ENCODE measurements at regions not wholly inside any gene's neighbourhood (a gene's known extent, or its start where the extent isn't known, plus 50 kb on each side); places are given as distances from the start of the nearest gene placed in this dataset.

DNA sequence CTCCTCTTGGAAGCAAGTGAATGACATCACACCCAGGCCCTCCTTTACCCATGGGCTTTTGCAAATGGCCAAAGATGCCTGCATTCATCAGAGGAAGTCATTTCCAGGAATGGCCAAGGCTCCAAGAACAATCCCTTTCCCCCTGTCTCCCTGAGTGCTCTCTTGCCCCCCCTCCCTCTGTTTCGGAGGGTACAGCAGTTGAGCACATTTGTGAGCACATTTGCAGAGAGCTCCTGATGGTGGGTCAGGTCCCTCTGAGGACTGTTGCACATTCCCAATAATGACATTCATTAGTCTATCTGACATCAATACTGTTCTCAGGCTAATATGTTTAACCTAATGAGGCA, 113.4 kb downstream of the MATN1 start:
- no peaks in the 10 kb centered on the region for H3K36me3 ChIP-seq (ENCODE audit: control insufficient read depth in 2 of 2, insufficient read depth in 2 of 2, low read length in 2 of 2)
- H3K4me3 ChIP-seq (ENCODE audit: low read length in 2 of 2): no peak overlapping the region
- no peaks in the 10 kb centered on the region for H3K4me1 ChIP-seq (ENCODE audit: control insufficient read depth, insufficient read depth, low read length)
- no peak overlapping the region for H3K27ac ChIP-seq (ENCODE audit: low read length)
- H3K27me3 ChIP-seq (ENCODE audit: control insufficient read depth in 1 of 2, insufficient read depth in 2 of 2, low read length in 2 of 2): peaks cover 4 to 7% of the 10 kb centered on the region in 2 donors
- no peak overlapping the region for H3K9ac ChIP-seq (ENCODE audit: low read length in 2 of 2)
- no peaks in the 10 kb centered on the region for H3K9me3 ChIP-seq (ENCODE audit: control insufficient read depth in 2 of 2, low read length in 2 of 2)

DNA sequence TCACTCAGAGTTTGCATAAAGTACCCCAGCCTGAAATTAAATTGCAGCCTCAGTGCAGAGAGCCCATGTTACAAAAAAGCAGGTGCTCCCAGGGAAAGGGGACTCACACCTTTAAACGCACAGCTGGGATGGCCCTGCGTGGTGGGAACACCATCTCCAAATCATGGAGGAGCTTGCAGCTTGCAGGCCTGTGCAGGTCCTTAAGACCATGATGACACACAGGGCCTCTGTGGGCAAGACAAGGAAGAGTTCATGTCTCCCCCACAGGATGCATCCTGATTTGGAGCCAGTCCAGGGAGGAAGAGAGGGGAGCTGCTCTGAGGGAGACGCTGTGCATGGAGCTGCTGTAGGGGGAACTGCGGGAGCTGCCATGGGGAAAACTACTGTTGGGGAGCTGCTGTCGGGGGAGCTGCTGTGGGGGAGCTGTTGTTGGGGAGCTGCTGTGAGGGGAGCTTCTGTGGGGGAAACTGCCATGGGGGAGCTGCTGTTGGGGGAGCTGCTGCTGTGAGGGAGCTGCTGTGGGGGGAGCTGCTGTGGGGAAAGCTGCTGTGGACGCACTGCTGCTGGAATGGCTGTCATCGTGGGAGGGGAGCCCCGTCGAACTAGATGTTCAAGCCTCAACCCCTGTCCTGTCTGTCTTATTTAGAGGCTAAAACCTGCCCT, 113.9 kb downstream of the MATN1 start:
- Histone ChIP-seq H3K36me3 (ENCODE audit: control insufficient read depth in 2 of 2, insufficient read depth in 2 of 2, low read length in 2 of 2) (no peaks in the 10 kb centered on the region), H3K4me3 (ENCODE audit: low read length in 2 of 2) (no peak overlapping the region), H3K27me3 (ENCODE audit: control insufficient read depth in 1 of 2, insufficient read depth in 2 of 2, low read length in 2 of 2) (peaks cover 4 to 7% of the 10 kb centered on the region in 2 donors), H3K4me1 (ENCODE audit: control insufficient read depth, insufficient read depth, low read length) (no peaks in the 10 kb centered on the region), H3K9ac (ENCODE audit: low read length in 2 of 2) (no peak overlapping the region), H3K27ac (ENCODE audit: low read length) (no peak overlapping the region), H3K9me3 (ENCODE audit: control insufficient read depth in 2 of 2, low read length in 2 of 2) (no peaks in the 10 kb centered on the region)

GRCh38 chr1:30607723-30608122, 115.7 kb downstream of the MATN1 start:
- peaks cover 4 to 7% of the 10 kb centered on the region in 2 donors for H3K27me3 ChIP-seq (ENCODE audit: control insufficient read depth in 1 of 2, insufficient read depth in 2 of 2, low read length in 2 of 2)
- no peak overlapping the region for H3K9ac ChIP-seq (ENCODE audit: low read length in 2 of 2)

DNA sequence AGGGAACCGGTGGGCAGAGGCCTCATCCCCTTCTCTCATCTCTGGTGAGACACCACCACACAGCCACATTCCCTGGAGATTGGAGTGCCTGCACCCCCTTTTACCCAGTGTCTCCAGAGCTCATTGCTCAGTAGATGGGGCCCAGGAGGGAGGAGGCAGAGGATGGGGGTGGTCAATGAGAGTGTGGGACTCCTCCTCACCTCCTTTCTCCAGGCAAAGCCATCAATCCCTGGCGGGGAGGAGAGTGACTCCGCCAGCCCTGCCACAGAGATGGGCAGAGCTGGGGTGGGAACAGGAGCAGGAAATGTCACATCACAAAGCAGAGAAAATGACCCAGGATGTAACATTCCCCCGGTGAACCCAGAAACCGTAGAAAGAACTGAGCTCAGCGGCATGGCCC, 117.2 kb downstream of the MATN1 start:
- Histone ChIP-seq H3K9me3 (ENCODE audit: control insufficient read depth in 2 of 2, low read length in 2 of 2) (peaks cover 0 to 3% of the 10 kb centered on the region in 2 donors), H3K4me3 (ENCODE audit: low read length in 2 of 2) (no peak overlapping the region), H3K4me1 (ENCODE audit: control insufficient read depth, insufficient read depth, low read length) (no peaks in the 10 kb centered on the region), H3K36me3 (ENCODE audit: control insufficient read depth in 2 of 2, insufficient read depth in 2 of 2, low read length in 2 of 2) (no peaks in the 10 kb centered on the region), H3K27ac (ENCODE audit: low read length) (no peak overlapping the region), H3K9ac (ENCODE audit: low read length in 2 of 2) (no peak overlapping the region), H3K27me3 (ENCODE audit: control insufficient read depth in 1 of 2, insufficient read depth in 2 of 2, low read length in 2 of 2) (peaks cover 4 to 7% of the 10 kb centered on the region in 2 donors)

More at GRCh38 chr1:30607723-30608122, 115.7 kb downstream of the MATN1 start:
- Histone ChIP-seq H3K4me3 (ENCODE audit: low read length in 2 of 2) (no peak overlapping the region), H3K27ac (ENCODE audit: low read length) (no peak overlapping the region), H3K4me1 (ENCODE audit: control insufficient read depth, insufficient read depth, low read length) (no peaks in the 10 kb centered on the region), H3K9me3 (ENCODE audit: control insufficient read depth in 2 of 2, low read length in 2 of 2) (peaks cover 0 to 3% of the 10 kb centered on the region in 2 donors), H3K36me3 (ENCODE audit: control insufficient read depth in 2 of 2, insufficient read depth in 2 of 2, low read length in 2 of 2) (no peaks in the 10 kb centered on the region)

- Histone ChIP-seq H3K9ac (ENCODE audit: low read length in 2 of 2) (no peak overlapping the region), H3K36me3 (ENCODE audit: control insufficient read depth in 2 of 2, insufficient read depth in 2 of 2, low read length in 2 of 2) (no peaks in the 10 kb centered on the region), H3K27me3 (ENCODE audit: control insufficient read depth in 1 of 2, insufficient read depth in 2 of 2, low read length in 2 of 2) (peaks cover 4 to 7% of the 10 kb centered on the region in 2 donors), H3K27ac (ENCODE audit: low read length) (no peak overlapping the region), H3K4me1 (ENCODE audit: control insufficient read depth, insufficient read depth, low read length) (no peaks in the 10 kb centered on the region), H3K9me3 (ENCODE audit: control insufficient read depth in 2 of 2, low read length in 2 of 2) (peaks cover 0 to 3% of the 10 kb centered on the region in 2 donors), H3K4me3 (ENCODE audit: low read length in 2 of 2) (no peak overlapping the region)
Measured at GRCh38 chr1:30605441-30605920, 117.9 kb downstream of the MATN1 start.

- H3K9me3 ChIP-seq (ENCODE audit: control insufficient read depth in 2 of 2, low read length in 2 of 2): peaks cover 0 to 3% of the 10 kb centered on the region in 2 donors
- no peak overlapping the region for H3K4me3 ChIP-seq (ENCODE audit: low read length in 2 of 2)
- no peaks in the 10 kb centered on the region for H3K36me3 ChIP-seq (ENCODE audit: control insufficient read depth in 2 of 2, insufficient read depth in 2 of 2, low read length in 2 of 2)
- no peak overlapping the region for H3K9ac ChIP-seq (ENCODE audit: low read length in 2 of 2)
- H3K27me3 ChIP-seq (ENCODE audit: control insufficient read depth in 1 of 2, insufficient read depth in 2 of 2, low read length in 2 of 2): peaks cover 6 to 7% of the 10 kb centered on the region in 2 donors
- no peak overlapping the region for H3K27ac ChIP-seq (ENCODE audit: low read length)
- H3K4me1 ChIP-seq (ENCODE audit: control insufficient read depth, insufficient read depth, low read length): no peaks in the 10 kb centered on the region
Measured at GRCh38 chr1:30604801-30605440, 118.5 kb downstream of the MATN1 start.

GRCh38 chr1:30603081-30603858, 120.1 kb downstream of the MATN1 start:
- Histone ChIP-seq H3K9ac (ENCODE audit: low read length in 2 of 2) (no peak overlapping the region), H3K9me3 (ENCODE audit: control insufficient read depth in 2 of 2, low read length in 2 of 2) (peaks cover 0 to 3% of the 10 kb centered on the region in 2 donors), H3K36me3 (ENCODE audit: control insufficient read depth in 2 of 2, insufficient read depth in 2 of 2, low read length in 2 of 2) (no peaks in the 10 kb centered on the region), H3K27ac (ENCODE audit: low read length) (no peak overlapping the region), H3K4me1 (ENCODE audit: control insufficient read depth, insufficient read depth, low read length) (no peaks in the 10 kb centered on the region), H3K27me3 (ENCODE audit: control insufficient read depth in 1 of 2, insufficient read depth in 2 of 2, low read length in 2 of 2) (peaks cover 7 to 11% of the 10 kb centered on the region in 2 donors), H3K4me3 (ENCODE audit: low read length in 2 of 2) (no peak overlapping the region)

DNA sequence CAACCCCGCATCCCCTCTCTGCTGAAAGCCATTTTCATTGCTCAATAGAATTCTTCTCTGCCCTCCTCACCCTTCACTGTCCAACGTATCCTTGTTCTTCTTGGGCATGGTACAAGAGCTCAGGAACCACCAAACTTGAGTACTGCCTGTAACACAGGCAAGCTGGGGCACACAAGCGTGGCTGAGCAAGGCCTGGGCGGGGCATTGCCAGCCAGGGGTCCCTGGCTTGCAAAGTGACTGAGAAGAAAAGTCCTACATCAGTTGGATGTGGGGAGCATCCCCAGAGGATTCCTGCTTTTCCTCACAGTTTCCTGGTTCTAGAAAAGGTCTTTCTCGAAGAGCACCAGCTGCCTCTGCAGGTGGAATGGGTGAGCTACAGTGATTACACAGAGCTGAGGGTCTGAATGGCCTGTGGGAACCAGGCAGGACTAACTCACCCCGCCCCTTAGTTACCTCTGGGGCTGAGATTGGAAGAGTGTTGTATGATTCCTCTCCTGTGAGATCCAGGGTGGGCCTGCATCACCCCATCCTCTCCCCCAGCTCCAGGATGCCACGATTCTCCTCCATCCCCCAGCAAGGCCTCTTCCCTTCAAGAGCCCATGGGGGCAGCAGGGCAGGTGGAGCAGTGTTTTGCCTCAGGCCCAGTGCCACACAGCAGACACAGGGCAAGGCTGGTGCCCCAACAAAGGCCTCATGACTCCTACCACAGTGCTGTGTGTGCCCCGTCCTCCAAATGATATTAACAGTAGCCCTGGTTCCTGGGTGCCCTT, 121.9 kb downstream of the MATN1 start:
- Histone ChIP-seq H3K4me1 (ENCODE audit: control insufficient read depth, insufficient read depth, low read length) (no peaks in the 10 kb centered on the region), H3K27ac (ENCODE audit: low read length) (no peak overlapping the region), H3K9me3 (ENCODE audit: control insufficient read depth in 2 of 2, low read length in 2 of 2) (peaks cover 0 to 3% of the 10 kb centered on the region in 2 donors), H3K36me3 (ENCODE audit: control insufficient read depth in 2 of 2, insufficient read depth in 2 of 2, low read length in 2 of 2) (no peaks in the 10 kb centered on the region), H3K9ac (ENCODE audit: low read length in 2 of 2) (no peak overlapping the region), H3K4me3 (ENCODE audit: low read length in 2 of 2) (no peak overlapping the region), H3K27me3 (ENCODE audit: control insufficient read depth in 1 of 2, insufficient read depth in 2 of 2, low read length in 2 of 2) (peaks cover 0 to 11% of the 10 kb centered on the region in 2 donors)

- H3K27me3 ChIP-seq (ENCODE audit: control insufficient read depth in 1 of 2, insufficient read depth in 2 of 2, low read length in 2 of 2): peaks cover 0 to 12% of the 10 kb centered on the region in 2 donors
- H3K4me3 ChIP-seq (ENCODE audit: low read length in 2 of 2): no peak overlapping the region
- no peak overlapping the region for H3K9ac ChIP-seq (ENCODE audit: low read length in 2 of 2)
- no peak overlapping the region for H3K27ac ChIP-seq (ENCODE audit: low read length)
- no peaks in the 10 kb centered on the region for H3K36me3 ChIP-seq (ENCODE audit: control insufficient read depth in 2 of 2, insufficient read depth in 2 of 2, low read length in 2 of 2)
- H3K9me3 ChIP-seq (ENCODE audit: control insufficient read depth in 2 of 2, low read length in 2 of 2): peaks cover 0 to 3% of the 10 kb centered on the region in 2 donors
- no peaks in the 10 kb centered on the region for H3K4me1 ChIP-seq (ENCODE audit: control insufficient read depth, insufficient read depth, low read length)
Measured at GRCh38 chr1:30600706-30601105, 122.7 kb downstream of the MATN1 start.

- H3K9me3 ChIP-seq (ENCODE audit: control insufficient read depth in 2 of 2, low read length in 2 of 2): peaks cover 0 to 3% of the 10 kb centered on the region in 2 donors
- no peaks in the 10 kb centered on the region for H3K4me1 ChIP-seq (ENCODE audit: control insufficient read depth, insufficient read depth, low read length)
- peaks cover 0 to 14% of the 10 kb centered on the region in 2 donors for H3K27me3 ChIP-seq (ENCODE audit: control insufficient read depth in 1 of 2, insufficient read depth in 2 of 2, low read length in 2 of 2)
- no peaks in the 10 kb centered on the region for H3K36me3 ChIP-seq (ENCODE audit: control insufficient read depth in 2 of 2, insufficient read depth in 2 of 2, low read length in 2 of 2)
- H3K27ac ChIP-seq (ENCODE audit: low read length): no peak overlapping the region
- no peak overlapping the region for H3K9ac ChIP-seq (ENCODE audit: low read length in 2 of 2)
- H3K4me3 ChIP-seq (ENCODE audit: low read length in 2 of 2): no peak overlapping the region
Measured at GRCh38 chr1:30600258-30600657, 123.1 kb downstream of the MATN1 start.
